HCT116 (cell line): ENCODE measurements at regions not wholly inside any gene's neighbourhood (a gene's known extent, or its start where the extent isn't known, plus 50 kb on each side); places are given as distances from the start of the nearest gene placed in this dataset.

Experiments used
- ATAC-seq: fragments of 200-7000 bp; cut with Tn5 transposase; 2 replicates; pipeline ENCODE4 v1.9.1; 2020; ENCODE audit warnings: mild to moderate bottlenecking, moderate library complexity
- BruUV-seq: library from RNA; stranded (reverse); fragments of 400-500 nt; replicated peaks from 2 replicates; lab custom pipeline; 2021; lab: Mats Ljungman, UMichigan
- CTCF ChIA-PET: fragments of 300-600 bp; sonication (Branson Sonifier 250); formaldehyde crosslinking; loops from one replicate; lab custom pipeline; 2021; ENCODE audit warnings: antibody characterized with exemption; lab: Charles Lee
- POLR2A ChIA-PET: fragments of 300-600, 350-600 bp; sonication (Branson Sonifier 250); formaldehyde crosslinking; loops from one replicate; lab custom pipeline; 2021; ENCODE audit warnings: antibody characterized with exemption; lab: Charles Lee
- RAD21 ChIA-PET, 2 experiments: fragments of 300-600 bp; sonication (Branson Sonifier 250); formaldehyde crosslinking; loops; one replicate each; lab custom pipeline; 2023; ENCODE audit warnings: low total read pairs in 2 of 2; ENCODE audit not compliant: uncharacterized antibody in 2 of 2, unreplicated experiment in 2 of 2, low non-redundant PET in 1 of 2; lab: Charles Lee
- DNase-seq: peaks from one replicate; pipeline ENCODE4 v3.0.0-alpha.2; 2010; ENCODE audit warnings: low read depth, low spot score
- H2AFZ ChIP-seq: fragments of 200-600 bp; shearing (Covaris generic), sonication (generic); 2 replicates; pipeline ENCODE4 v1.6.1; 2017; ENCODE audit warnings: low read depth, mixed run types, mixed read lengths, antibody characterized with exemption, low read length; ENCODE audit not compliant: poor library complexity, severe bottlenecking
- H3K27ac ChIP-seq: 2 replicates; pipeline ENCODE4 v1.5.1; 2012; ENCODE audit warnings: low read depth, low read length
- H3K27me3 ChIP-seq: fragments of 200-600 bp; sonication (generic); 2 replicates; pipeline ENCODE4 v1.6.1; 2016; ENCODE audit warnings: mixed run types, low read length, mixed read lengths; ENCODE audit not compliant: insufficient read depth
- H3K36me3 ChIP-seq, 2 experiments: fragments of 200-500 bp in 1 of 2; fragments of 200-600 bp in 1 of 2; sonication (Bioruptor generic) in 1 of 2; sonication (generic) in 1 of 2; 2 replicates each; pipeline versions ENCODE4 v1.5.1 to v1.6.1; 2014 to 2016; ENCODE audit warnings: low read length in 2 of 2, inconsistent platforms in 1 of 2, mixed read lengths in 1 of 2, mixed run types in 1 of 2; ENCODE audit not compliant: insufficient read depth in 2 of 2, control insufficient read depth in 1 of 2
- H3K4me1 ChIP-seq, 2 experiments: fragments of 200-600 bp in 1 of 2; sonication (generic) in 1 of 2; 2 replicates each; pipeline versions ENCODE4 v1.5.1 to v1.6.1; 2012 to 2017; ENCODE audit warnings: low read length in 2 of 2, inconsistent platforms in 1 of 2, mild to moderate bottlenecking in 1 of 2, mixed read lengths in 1 of 2, mixed run types in 1 of 2, moderate library complexity in 1 of 2; ENCODE audit not compliant: insufficient read depth in 2 of 2, control insufficient read depth in 1 of 2
- H3K4me2 ChIP-seq: fragments of 200-600 bp; sonication (generic); 2 replicates; pipeline ENCODE4 v1.6.1; 2017; ENCODE audit warnings: mixed run types, low read length, mixed read lengths
- H3K4me3 ChIP-seq, 2 experiments: fragments of 200-600 bp in 1 of 2; sonication (generic) in 1 of 2; replicated peaks in 1 of 2; 2 replicates each; pipeline ENCODE4 v1.5.1; 2011 to 2016; ENCODE audit warnings: low read length in 2 of 2, control low read depth in 1 of 2, low read depth in 1 of 2, mild to moderate bottlenecking in 1 of 2, mixed read lengths in 1 of 2, mixed run types in 1 of 2
- H3K79me2 ChIP-seq: fragments of 200-600 bp; sonication (generic); 2 replicates; pipeline ENCODE4 v1.6.1; 2017; ENCODE audit warnings: mild to moderate bottlenecking, mixed run types, low read length, moderate library complexity, mixed read lengths; ENCODE audit not compliant: insufficient read depth
- H3K9ac ChIP-seq: fragments of 200-600 bp; sonication (generic); 2 replicates; pipeline ENCODE4 v1.6.1; 2016; ENCODE audit warnings: low read length, mixed read lengths
- H3K9me2 ChIP-seq: fragments of 200-600 bp; sonication (generic), shearing (Covaris generic); 2 replicates; pipeline ENCODE4 v1.6.1; 2017; ENCODE audit warnings: mixed run types, mild to moderate bottlenecking, moderate library complexity; ENCODE audit not compliant: insufficient read depth
- H3K9me3 ChIP-seq, 2 experiments: fragments of 200-500 bp in 1 of 2; fragments of 200-600 bp in 1 of 2; sonication (Bioruptor generic) in 1 of 2; sonication (generic) in 1 of 2; 2 replicates each; pipeline ENCODE4 v1.6.1; 2014 to 2017; ENCODE audit warnings: low read length in 2 of 2, mixed read lengths in 2 of 2, inconsistent platforms in 1 of 2, low read depth in 1 of 2, mild to moderate bottlenecking in 1 of 2, mixed run types in 1 of 2, moderate library complexity in 1 of 2; ENCODE audit not compliant: control insufficient read depth in 1 of 2, insufficient read depth in 1 of 2
- H4K20me1 ChIP-seq: fragments of 200-600 bp; sonication (generic), shearing (Covaris generic); 2 replicates; pipeline ENCODE4 v1.6.1; 2017; ENCODE audit warnings: mixed run types, mild to moderate bottlenecking, moderate library complexity; ENCODE audit not compliant: insufficient read depth
- CBX3 ChIP-seq: IDR thresholded peaks from 2 replicates; pipeline ENCODE4 v1.6.1; 2012; ENCODE audit warnings: low read depth
- EGR1 ChIP-seq: IDR thresholded peaks from 2 replicates; pipeline ENCODE4 v1.6.1; 2012; ENCODE audit warnings: low read depth
- EZH2 ChIP-seq: fragments of 200-600 bp; sonication (generic); IDR thresholded peaks from 2 replicates; pipeline ENCODE4 v1.6.1; 2017; ENCODE audit warnings: antibody characterized with exemption, mixed run types
- JUND ChIP-seq: IDR thresholded peaks from 2 replicates; pipeline ENCODE4 v1.6.1; 2012
- POLR2AphosphoS5 ChIP-seq: IDR thresholded peaks from 2 replicates; pipeline ENCODE4 v1.6.1; 2011; ENCODE audit warnings: mild to moderate bottlenecking, low read depth, low read length, moderate library complexity
- RAD21 ChIP-seq: IDR thresholded peaks from 2 replicates; pipeline ENCODE4 v1.6.1; 2012; ENCODE audit warnings: low read depth, mild to moderate bottlenecking
- REST ChIP-seq: IDR thresholded peaks from 2 replicates; pipeline ENCODE4 v1.6.1; 2012; ENCODE audit warnings: low read depth
- SP1 ChIP-seq: IDR thresholded peaks from 2 replicates; pipeline ENCODE4 v1.6.1; 2012; ENCODE audit warnings: low read depth
- TCF7L2 ChIP-seq: IDR thresholded peaks from 2 replicates; pipeline ENCODE4 v1.7.0; 2011; ENCODE audit warnings: borderline replicate concordance, inconsistent platforms; ENCODE audit not compliant: insufficient read depth, insufficient read length; ENCODE audit errors: extremely low read depth
- YY1 ChIP-seq: IDR thresholded peaks from 2 replicates; pipeline ENCODE4 v1.6.1; 2011; ENCODE audit warnings: low read length, low read depth, moderate library complexity, mild to moderate bottlenecking; ENCODE audit not compliant: insufficient replicate concordance; ENCODE audit errors: extremely low read depth
- ZFX ChIP-seq: fragments of 450-650 bp; IDR thresholded peaks from 2 replicates; pipeline ENCODE4 v1.6.1; 2017
- intact Hi-C: fragments of 100-400 bp; cut with micrococcal nuclease; formaldehyde crosslinking; loops from 2 replicates; pipeline ENCODE4 v1.10.0; 2022
- TF ChIP-seq, protein P1 (sequence below): IDR thresholded peaks from 2 replicates; pipeline ENCODE4 v1.6.1; 2012
- TF ChIP-seq, protein P2 (sequence below), 3 experiments: fragments of 200-600 bp in 1 of 3; sonication (generic) in 1 of 3; IDR thresholded peaks in 2 of 3; conservative IDR thresholded peaks in 1 of 3; 2 replicates each; pipeline ENCODE4 v1.5.1; 2012 to 2017; ENCODE audit warnings: low read depth in 2 of 3, low read length in 2 of 3, antibody characterized with exemption in 1 of 3, borderline replicate concordance in 1 of 3, control low read depth in 1 of 3, mild to moderate bottlenecking in 1 of 3, mixed read lengths in 1 of 3, mixed run types in 1 of 3, moderate library complexity in 1 of 3; ENCODE audit not compliant: insufficient read depth in 1 of 3
- TF ChIP-seq, protein P3 (sequence below): IDR thresholded peaks from 2 replicates; pipeline ENCODE4 v1.6.1; 2011; ENCODE audit warnings: mild to moderate bottlenecking, low read length, moderate library complexity; ENCODE audit not compliant: insufficient replicate concordance; ENCODE audit errors: extremely low read depth

GRCh38 chr4:111398906-111399330, 746.3 kb upstream of the FAM241A start:
- H3K9me2 ChIP-seq = no peaks in the 10 kb centered on the region

More at GRCh38 chr4:111398906-111399330, 746.3 kb upstream of the FAM241A start:
- ChIA-PET CTCF (no interaction called here), POLR2A (no interaction called here), RAD21 (no interaction called here)
- intact Hi-C loops = no loop called here
- no peaks in the 10 kb centered on the region for H3K79me2 ChIP-seq
- H3K4me1 ChIP-seq = no peaks in the 10 kb centered on the region
- TF ChIP-seq JUND = no peak
- no peak for TF ChIP-seq EGR1
- no peak for TF ChIP-seq TCF7L2
- TF ChIP-seq ZFX = no peak
- TF ChIP-seq, protein P1, sequence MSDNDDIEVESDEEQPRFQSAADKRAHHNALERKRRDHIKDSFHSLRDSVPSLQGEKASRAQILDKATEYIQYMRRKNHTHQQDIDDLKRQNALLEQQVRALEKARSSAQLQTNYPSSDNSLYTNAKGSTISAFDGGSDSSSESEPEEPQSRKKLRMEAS = no peak
- TF ChIP-seq, protein P2, sequence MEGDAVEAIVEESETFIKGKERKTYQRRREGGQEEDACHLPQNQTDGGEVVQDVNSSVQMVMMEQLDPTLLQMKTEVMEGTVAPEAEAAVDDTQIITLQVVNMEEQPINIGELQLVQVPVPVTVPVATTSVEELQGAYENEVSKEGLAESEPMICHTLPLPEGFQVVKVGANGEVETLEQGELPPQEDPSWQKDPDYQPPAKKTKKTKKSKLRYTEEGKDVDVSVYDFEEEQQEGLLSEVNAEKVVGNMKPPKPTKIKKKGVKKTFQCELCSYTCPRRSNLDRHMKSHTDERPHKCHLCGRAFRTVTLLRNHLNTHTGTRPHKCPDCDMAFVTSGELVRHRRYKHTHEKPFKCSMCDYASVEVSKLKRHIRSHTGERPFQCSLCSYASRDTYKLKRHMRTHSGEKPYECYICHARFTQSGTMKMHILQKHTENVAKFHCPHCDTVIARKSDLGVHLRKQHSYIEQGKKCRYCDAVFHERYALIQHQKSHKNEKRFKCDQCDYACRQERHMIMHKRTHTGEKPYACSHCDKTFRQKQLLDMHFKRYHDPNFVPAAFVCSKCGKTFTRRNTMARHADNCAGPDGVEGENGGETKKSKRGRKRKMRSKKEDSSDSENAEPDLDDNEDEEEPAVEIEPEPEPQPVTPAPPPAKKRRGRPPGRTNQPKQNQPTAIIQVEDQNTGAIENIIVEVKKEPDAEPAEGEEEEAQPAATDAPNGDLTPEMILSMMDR (IDR thresholded peaks at IDR 0.05 in 2 of 3, conservative IDR thresholded peaks at IDR 0.05 in 1 of 3; ENCODE audit: borderline replicate concordance in 1 of 3, insufficient read depth in 1 of 3, low read depth in 2 of 3, low read length in 2 of 3) = no peak
- no peak for TF ChIP-seq YY1
- no peak for TF ChIP-seq CBX3
- TF ChIP-seq EZH2 = no peak
- TF ChIP-seq REST = no peak
- TF ChIP-seq RAD21 = no peak
- TF ChIP-seq POLR2AphosphoS5 = no peak
- TF ChIP-seq, protein P3, sequence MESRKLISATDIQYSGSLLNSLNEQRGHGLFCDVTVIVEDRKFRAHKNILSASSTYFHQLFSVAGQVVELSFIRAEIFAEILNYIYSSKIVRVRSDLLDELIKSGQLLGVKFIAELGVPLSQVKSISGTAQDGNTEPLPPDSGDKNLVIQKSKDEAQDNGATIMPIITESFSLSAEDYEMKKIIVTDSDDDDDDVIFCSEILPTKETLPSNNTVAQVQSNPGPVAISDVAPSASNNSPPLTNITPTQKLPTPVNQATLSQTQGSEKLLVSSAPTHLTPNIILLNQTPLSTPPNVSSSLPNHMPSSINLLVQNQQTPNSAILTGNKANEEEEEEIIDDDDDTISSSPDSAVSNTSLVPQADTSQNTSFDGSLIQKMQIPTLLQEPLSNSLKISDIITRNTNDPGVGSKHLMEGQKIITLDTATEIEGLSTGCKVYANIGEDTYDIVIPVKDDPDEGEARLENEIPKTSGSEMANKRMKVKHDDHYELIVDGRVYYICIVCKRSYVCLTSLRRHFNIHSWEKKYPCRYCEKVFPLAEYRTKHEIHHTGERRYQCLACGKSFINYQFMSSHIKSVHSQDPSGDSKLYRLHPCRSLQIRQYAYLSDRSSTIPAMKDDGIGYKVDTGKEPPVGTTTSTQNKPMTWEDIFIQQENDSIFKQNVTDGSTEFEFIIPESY = no peak
- no peak for TF ChIP-seq SP1
- H3K27ac ChIP-seq = no peak overlapping the region
- no peaks in the 10 kb centered on the region for H3K36me3 ChIP-seq
- no peak overlapping the region for H3K4me3 ChIP-seq
- no peaks in the 10 kb centered on the region for H4K20me1 ChIP-seq
- DNase-seq = no peak
- no TSS peak for BruUV-seq
- no peaks in the 10 kb centered on the region for H3K9me3 ChIP-seq
- H3K9ac ChIP-seq = no peak overlapping the region
- H3K4me2 ChIP-seq = no peak overlapping the region
- no peaks in the 10 kb centered on the region for H3K27me3 ChIP-seq
- ATAC-seq = no peak
- H2AFZ ChIP-seq = no peak overlapping the region
